Thoracic aorta (tissue), 2 donors: ENCODE measurements at regions not wholly inside any gene's neighbourhood (a gene's known extent, or its start where the extent isn't known, plus 50 kb on each side); places are given as distances from the start of the nearest gene placed in this dataset.
"Not testable (repeated sequence)": the region's sequence is repeated elsewhere in the genome, so short reads cannot be mapped to it uniquely, and the experiment has no call there.

Source experiments
- ATAC-seq: fragments of 150-250 bp; one replicate; pipeline ENCODE4 v1.8.0; 2017; ENCODE audit warnings: low read depth; ENCODE audit not compliant: insufficient number of reproducible peaks, low FRiP score
- DNase-seq: peaks from one replicate; pipeline ENCODE4 v3.0.0-alpha.2; 2020; ENCODE audit warnings: low spot score
- H3K27ac ChIP-seq, 2 donors: fragments of 200-600 bp; sonication (generic); 1 replicate in 1 of 2; 2 replicates in 1 of 2; pipeline ENCODE4 v1.5.1; 2016; ENCODE audit warnings: mild to moderate bottlenecking in 2 of 2, moderate library complexity in 2 of 2
- H3K27me3 ChIP-seq: fragments of 200-600 bp; sonication (generic); replicated peaks from 2 replicates; pipeline ENCODE4 v1.6.0; 2016; ENCODE audit warnings: mild to moderate bottlenecking; ENCODE audit not compliant: insufficient read depth
- H3K36me3 ChIP-seq: fragments of 200-600 bp; sonication (generic); one replicate; pipeline ENCODE4 v1.5.1; 2016
- H3K4me1 ChIP-seq, 2 donors: fragments of 200-600 bp; sonication (generic); 1 replicate in 1 of 2; 2 replicates in 1 of 2; pipeline versions ENCODE4 v1.5.1 to v1.6.0; 2016; ENCODE audit warnings: low read depth in 2 of 2, mild to moderate bottlenecking in 1 of 2; ENCODE audit not compliant: control insufficient read depth in 1 of 2
- H3K4me3 ChIP-seq: fragments of 200-600 bp; sonication (generic); 2 replicates; pipeline ENCODE4 v1.5.1; 2016; ENCODE audit warnings: mild to moderate bottlenecking
- H3K9me3 ChIP-seq: fragments of 200-600 bp; sonication (generic); 2 replicates; pipeline ENCODE4 v1.5.1; 2016
- CTCF ChIP-seq: fragments of 200-600 bp; sonication (generic); IDR thresholded peaks from one replicate; pipeline ENCODE4 v1.5.1; 2019; ENCODE audit warnings: antibody characterized with exemption

- no peak for ATAC-seq
- H3K4me1 ChIP-seq = no peaks in the 10 kb centered on the region
- H3K27me3 ChIP-seq = no peaks in the 10 kb centered on the region
- no peaks in the 10 kb centered on the region for H3K9me3 ChIP-seq
- no peak overlapping the region for H3K4me3 ChIP-seq
- H3K27ac ChIP-seq = no peak overlapping the region
- H3K36me3 ChIP-seq = no peaks in the 10 kb centered on the region
- TF ChIP-seq CTCF = no peak
- no peak for DNase-seq
Measured at GRCh38 chr4:107439401-107439800, 280.6 kb downstream of the PAPSS1 start.

GRCh38 chr4:107436471-107436870 lies 283.6 kb downstream of the PAPSS1 start:
- not testable (repeated sequence) for H3K36me3 ChIP-seq, H3K27ac ChIP-seq, H3K9me3 ChIP-seq, DNase-seq, H3K4me3 ChIP-seq, ATAC-seq, H3K27me3 ChIP-seq, H3K4me1 ChIP-seq

GRCh38 chr4:107432451-107432850 lies 287.6 kb downstream of the PAPSS1 start:
- Histone ChIP-seq H3K4me1 (no peaks in the 10 kb centered on the region), H3K27me3 (no peaks in the 10 kb centered on the region), H3K27ac (no peak overlapping the region), H3K4me3 (no peak overlapping the region), H3K36me3 (no peaks in the 10 kb centered on the region), H3K9me3 (no peaks in the 10 kb centered on the region)
- DNase-seq = no peak
- no peak for ATAC-seq
- TF ChIP-seq CTCF = no peak

- ATAC-seq (no peak), DNase-seq (no peak)
- Histone ChIP-seq H3K4me1 (no peaks in the 10 kb centered on the region), H3K9me3 (no peaks in the 10 kb centered on the region), H3K27me3 (no peaks in the 10 kb centered on the region), H3K4me3 (no peak overlapping the region), H3K27ac (no peak overlapping the region), H3K36me3 (no peaks in the 10 kb centered on the region)
- no peak for TF ChIP-seq CTCF
Measured at GRCh38 chr4:107423677-107424405, 296.2 kb downstream of the PAPSS1 start.

- ATAC-seq, H3K4me1 ChIP-seq, H3K9me3 ChIP-seq, H3K27ac ChIP-seq, H3K36me3 ChIP-seq, H3K4me3 ChIP-seq, H3K27me3 ChIP-seq, DNase-seq: not testable (repeated sequence)
Measured at GRCh38 chr4:107419536-107419935, 300.5 kb downstream of the PAPSS1 start.

- Histone ChIP-seq H3K9me3 (no peaks in the 10 kb centered on the region), H3K4me1 (no peaks in the 10 kb centered on the region), H3K36me3 (no peaks in the 10 kb centered on the region), H3K27me3 (no peaks in the 10 kb centered on the region), H3K4me3 (no peak overlapping the region), H3K27ac (no peak overlapping the region)
- no peak for DNase-seq
- no peak for TF ChIP-seq CTCF
- no peak for ATAC-seq
Measured at GRCh38 chr4:107419052-107419451, 301.0 kb downstream of the PAPSS1 start.

GRCh38 chr4:107415490-107415889 lies 304.5 kb downstream of the PAPSS1 start:
- not testable (repeated sequence) for H3K4me3 ChIP-seq, ATAC-seq, H3K27me3 ChIP-seq

GRCh38 chr4:107409872-107410271 lies 310.2 kb downstream of the PAPSS1 start:
- H3K27me3 ChIP-seq, ATAC-seq, DNase-seq, H3K27ac ChIP-seq, H3K4me3 ChIP-seq, H3K9me3 ChIP-seq, H3K36me3 ChIP-seq, H3K4me1 ChIP-seq: not testable (repeated sequence)

More at GRCh38 chr4:107415490-107415889, 304.5 kb downstream of the PAPSS1 start:
- not testable (repeated sequence) for DNase-seq, H3K27ac ChIP-seq, H3K36me3 ChIP-seq, H3K4me1 ChIP-seq, H3K9me3 ChIP-seq
